IPS-20b (cell line): ENCODE measurements at regions not wholly inside any gene's neighbourhood (a gene's known extent, or its start where the extent isn't known, plus 50 kb on each side); places are given as distances from the start of the nearest gene placed in this dataset.
"Not testable (repeated sequence)": the region's sequence is repeated elsewhere in the genome, so short reads cannot be mapped to it uniquely, and the experiment has no call there.

Experiments
- H3K27ac ChIP-seq: one replicate; pipeline ENCODE4 v1.5.1; 2013; ENCODE audit warnings: low read length
- H3K27me3 ChIP-seq: 2 replicates; pipeline ENCODE4 v1.6.1; 2013; ENCODE audit warnings: mild to moderate bottlenecking, low read length, inconsistent platforms; ENCODE audit not compliant: insufficient read depth
- H3K36me3 ChIP-seq: 2 replicates; pipeline ENCODE4 v1.6.1; 2013; ENCODE audit warnings: low read depth, mild to moderate bottlenecking, inconsistent platforms, low read length, moderate library complexity; ENCODE audit not compliant: insufficient read depth
- H3K4me1 ChIP-seq: 2 replicates; pipeline ENCODE4 v1.6.1; 2013; ENCODE audit warnings: mild to moderate bottlenecking, control low read depth, inconsistent platforms, low read length, moderate library complexity; ENCODE audit not compliant: insufficient read depth
- H3K4me3 ChIP-seq: 2 replicates; pipeline ENCODE4 v1.5.1; 2013; ENCODE audit warnings: mild to moderate bottlenecking, low read length, inconsistent platforms
- H3K9ac ChIP-seq: 2 replicates; pipeline ENCODE4 v1.6.1; 2013; ENCODE audit warnings: low read depth, mild to moderate bottlenecking, inconsistent platforms, low read length, moderate library complexity
- H3K9me3 ChIP-seq: 2 replicates; pipeline ENCODE4 v1.6.1; 2013; ENCODE audit warnings: mild to moderate bottlenecking, low read depth, low read length, inconsistent platforms; ENCODE audit not compliant: insufficient read depth

GRCh38 chr2:207357216-207357615 lies 172.5 kb upstream of the CREB1 start:
- Histone ChIP-seq H3K36me3 (no peaks in the 10 kb centered on the region), H3K27me3 (no peaks in the 10 kb centered on the region), H3K9me3 (no peaks in the 10 kb centered on the region), H3K27ac (no peak overlapping the region), H3K4me1 (no peaks in the 10 kb centered on the region), H3K4me3 (no peak overlapping the region), H3K9ac (no peak overlapping the region)

GRCh38 chr2:207362716-207363115 lies 167.0 kb upstream of the CREB1 start:
- no peaks in the 10 kb centered on the region for H3K9me3 ChIP-seq

GRCh38 chr2:207363761-207364290 lies 165.9 kb upstream of the CREB1 start:
- Histone ChIP-seq H3K27me3 (no peaks in the 10 kb centered on the region), H3K36me3 (no peaks in the 10 kb centered on the region), H3K9me3 (no peaks in the 10 kb centered on the region), H3K9ac (no peak overlapping the region), H3K4me3 (no peak overlapping the region), H3K4me1 (no peaks in the 10 kb centered on the region), H3K27ac (no peak overlapping the region)

More at GRCh38 chr2:207362716-207363115, 167.0 kb upstream of the CREB1 start:
- no peaks in the 10 kb centered on the region for H3K4me1 ChIP-seq
- no peak overlapping the region for H3K9ac ChIP-seq
- H3K36me3 ChIP-seq, result no peaks in the 10 kb centered on the region
- H3K27ac ChIP-seq, result no peak overlapping the region
- no peaks in the 10 kb centered on the region for H3K27me3 ChIP-seq
- no peak overlapping the region for H3K4me3 ChIP-seq

GRCh38 chr2:207370646-207371045 lies 159.1 kb upstream of the CREB1 start:
- Histone ChIP-seq H3K27ac (no peak overlapping the region), H3K4me3 (no peak overlapping the region), H3K9ac (no peak overlapping the region), H3K27me3 (no peaks in the 10 kb centered on the region), H3K4me1 (peaks cover 7% of the 10 kb centered on the region; the same call in 1 of the 2 replicates), H3K36me3 (no peaks in the 10 kb centered on the region), H3K9me3 (no peaks in the 10 kb centered on the region)

GRCh38 chr2:207371877-207372276 lies 157.9 kb upstream of the CREB1 start:
- no peak overlapping the region for H3K27ac ChIP-seq
- no peak overlapping the region for H3K4me3 ChIP-seq
- no peaks in the 10 kb centered on the region for H3K27me3 ChIP-seq
- no peak overlapping the region for H3K9ac ChIP-seq
- no peaks in the 10 kb centered on the region for H3K36me3 ChIP-seq
- H3K9me3 ChIP-seq, result no peaks in the 10 kb centered on the region
- peaks cover 7% of the 10 kb centered on the region; the same call in 1 of the 2 replicates for H3K4me1 ChIP-seq

GRCh38 chr2:207372483-207372882 lies 157.3 kb upstream of the CREB1 start:
- Histone ChIP-seq H3K4me1 (peaks cover 7% of the 10 kb centered on the region; the same call in 1 of the 2 replicates), H3K27me3 (no peaks in the 10 kb centered on the region), H3K9ac (no peak overlapping the region)

GRCh38 chr2:207375207-207375875 lies 154.4 kb upstream of the CREB1 start:
- no peaks in the 10 kb centered on the region for H3K27me3 ChIP-seq

More at GRCh38 chr2:207372483-207372882, 157.3 kb upstream of the CREB1 start:
- Histone ChIP-seq H3K36me3 (no peaks in the 10 kb centered on the region), H3K27ac (no peak overlapping the region), H3K4me3 (no peak overlapping the region), H3K9me3 (no peaks in the 10 kb centered on the region)

GRCh38 chr2:207378620-207379019 lies 151.1 kb upstream of the CREB1 start:
- not testable (repeated sequence) for H3K27ac ChIP-seq, H3K36me3 ChIP-seq, H3K9ac ChIP-seq, H3K27me3 ChIP-seq, H3K4me3 ChIP-seq, H3K4me1 ChIP-seq
- H3K9me3 ChIP-seq, result peaks cover 13% of the 10 kb centered on the region

More at GRCh38 chr2:207375207-207375875, 154.4 kb upstream of the CREB1 start:
- Histone ChIP-seq H3K27ac (no peak overlapping the region), H3K9ac (no peak overlapping the region), H3K9me3 (no peaks in the 10 kb centered on the region; the same call in 1 of the 2 replicates), H3K4me1 (peaks cover 2% of the 10 kb centered on the region; the same call in 1 of the 2 replicates), H3K4me3 (no peak overlapping the region), H3K36me3 (no peaks in the 10 kb centered on the region)

- Histone ChIP-seq H3K4me3 (no peak overlapping the region), H3K9ac (no peak overlapping the region), H3K27ac (no peak overlapping the region), H3K27me3 (no peaks in the 10 kb centered on the region), H3K36me3 (no peaks in the 10 kb centered on the region), H3K9me3 (peaks cover 13% of the 10 kb centered on the region; the same call in 1 of the 2 replicates), H3K4me1 (peaks cover 7% of the 10 kb centered on the region; the same call in 1 of the 2 replicates)
Measured at GRCh38 chr2:207385076-207385475, 144.7 kb upstream of the CREB1 start.

- Histone ChIP-seq H3K4me1 (peaks cover 7% of the 10 kb centered on the region; the same call in 1 of the 2 replicates), H3K27me3 (no peaks in the 10 kb centered on the region), H3K36me3 (no peaks in the 10 kb centered on the region), H3K27ac (no peak overlapping the region), H3K9ac (no peak overlapping the region), H3K9me3 (peaks cover 13% of the 10 kb centered on the region; the same call in 1 of the 2 replicates), H3K4me3 (no peak overlapping the region)
Measured at GRCh38 chr2:207385903-207386302, 143.9 kb upstream of the CREB1 start.

- peaks cover 7% of the 10 kb centered on the region; the same call in 1 of the 2 replicates for H3K4me1 ChIP-seq
- H3K27me3 ChIP-seq, result no peaks in the 10 kb centered on the region
- no peak overlapping the region for H3K9ac ChIP-seq
- H3K9me3 ChIP-seq, result peaks cover 12% of the 10 kb centered on the region; the same call in 1 of the 2 replicates
- H3K36me3 ChIP-seq, result no peaks in the 10 kb centered on the region
- no peak overlapping the region for H3K27ac ChIP-seq
- no peak overlapping the region for H3K4me3 ChIP-seq
Measured at GRCh38 chr2:207387001-207387571, 142.7 kb upstream of the CREB1 start.
